H9 (cell line): ENCODE measurements at regions not wholly inside any gene's neighbourhood (a gene's known extent, or its start where the extent isn't known, plus 50 kb on each side); places are given as distances from the start of the nearest gene placed in this dataset.

Experiments
- DNase-seq: peaks from one replicate; pipeline ENCODE4 v3.0.0-alpha.2; 2017
- H2AFZ ChIP-seq: one replicate; pipeline ENCODE4 v1.6.1; 2013; ENCODE audit warnings: mild to moderate bottlenecking, low read length, control low read depth, moderate library complexity
- H2AK5ac ChIP-seq: 2 replicates; pipeline ENCODE4 v1.6.1; 2013; ENCODE audit warnings: low read length, control low read depth, mixed read lengths; ENCODE audit not compliant: insufficient read length
- H2BK120ac ChIP-seq: one replicate; pipeline ENCODE4 v1.6.1; 2013; ENCODE audit warnings: low read depth, mild to moderate bottlenecking, low read length, control low read depth, inconsistent platforms; ENCODE audit not compliant: poor library complexity, severe bottlenecking
- H2BK12ac ChIP-seq: 2 replicates; pipeline ENCODE4 v1.6.1; 2013; ENCODE audit warnings: low read length, control low read depth, mixed read lengths, low read depth; ENCODE audit not compliant: insufficient read length
- H2BK15ac ChIP-seq: 2 replicates; pipeline ENCODE4 v1.6.1; 2013; ENCODE audit warnings: low read depth, low read length, control low read depth
- H2BK20ac ChIP-seq: one replicate; pipeline ENCODE4 v1.6.1; 2013; ENCODE audit warnings: low read depth, mild to moderate bottlenecking, low read length, control low read depth, inconsistent platforms; ENCODE audit not compliant: poor library complexity, severe bottlenecking
- H2BK5ac ChIP-seq: 2 replicates; pipeline ENCODE4 v1.6.1; 2013; ENCODE audit warnings: low read length, control low read depth, mixed read lengths; ENCODE audit not compliant: insufficient read length
- H3K14ac ChIP-seq: 2 replicates; pipeline ENCODE4 v1.6.1; 2013; ENCODE audit warnings: low read length, control low read depth; ENCODE audit not compliant: insufficient read depth
- H3K18ac ChIP-seq: 2 replicates; pipeline ENCODE4 v1.6.1; 2013; ENCODE audit warnings: low read depth, mild to moderate bottlenecking, mixed read lengths, low read length, control low read depth; ENCODE audit not compliant: insufficient read length
- H3K23ac ChIP-seq: 2 replicates; pipeline ENCODE4 v1.6.1; 2013; ENCODE audit warnings: low read length, control low read depth, mixed read lengths, low read depth; ENCODE audit not compliant: insufficient read length
- H3K23me2 ChIP-seq: 2 replicates; pipeline ENCODE4 v1.6.1; 2013; ENCODE audit warnings: low read depth, mild to moderate bottlenecking, mixed read lengths, low read length, control low read depth; ENCODE audit not compliant: insufficient read length, poor library complexity, severe bottlenecking
- H3K27ac ChIP-seq: 2 replicates; pipeline ENCODE4 v1.5.1; 2013; ENCODE audit warnings: low read length, control low read depth, mixed read lengths, low read depth; ENCODE audit not compliant: insufficient read length
- H3K27me3 ChIP-seq: 2 replicates; pipeline ENCODE4 v1.6.1; 2013; ENCODE audit warnings: low read length, control low read depth, inconsistent platforms; ENCODE audit not compliant: insufficient read depth
- H3K4ac ChIP-seq: 2 replicates; pipeline ENCODE4 v1.6.1; 2013; ENCODE audit warnings: low read depth, mild to moderate bottlenecking, control low read depth, inconsistent platforms, low read length, moderate library complexity
- H3K4me1 ChIP-seq: 2 replicates; pipeline ENCODE4 v1.6.1; 2013; ENCODE audit warnings: low read length, control low read depth, inconsistent platforms; ENCODE audit not compliant: insufficient read depth
- H3K4me2 ChIP-seq: 2 replicates; pipeline ENCODE4 v1.6.1; 2013; ENCODE audit warnings: low read length, control low read depth, mixed read lengths; ENCODE audit not compliant: insufficient read length, insufficient read depth
- H3K56ac ChIP-seq: 2 replicates; pipeline ENCODE4 v1.6.1; 2013; ENCODE audit warnings: low read depth, mild to moderate bottlenecking, mixed read lengths, low read length, control low read depth; ENCODE audit not compliant: insufficient read length
- H3K79me1 ChIP-seq: 2 replicates; pipeline ENCODE4 v1.6.1; 2013; ENCODE audit warnings: low read depth, mild to moderate bottlenecking, moderate library complexity, low read length, control low read depth, inconsistent platforms; ENCODE audit not compliant: insufficient read depth, poor library complexity, severe bottlenecking
- H3K79me2 ChIP-seq: 2 replicates; pipeline ENCODE4 v1.6.1; 2013; ENCODE audit warnings: low read length, control low read depth, inconsistent platforms; ENCODE audit not compliant: insufficient read depth
- H3K9ac ChIP-seq: 2 replicates; pipeline ENCODE4 v1.6.1; 2013; ENCODE audit warnings: low read length, control low read depth, mixed read lengths; ENCODE audit not compliant: insufficient read length; ENCODE audit errors: extremely low read depth
- H3K9me3 ChIP-seq: one replicate; pipeline ENCODE4 v1.6.1; 2013; ENCODE audit warnings: low read depth, low read length, inconsistent platforms; ENCODE audit not compliant: control insufficient read depth
- H3T11ph ChIP-seq: one replicate; pipeline ENCODE4 v1.6.1; 2013; ENCODE audit warnings: mild to moderate bottlenecking, low read length, control low read depth, inconsistent platforms
- H4K20me1 ChIP-seq: one replicate; pipeline ENCODE4 v1.6.1; 2013; ENCODE audit not compliant: control insufficient read depth, insufficient read length, insufficient read depth
- H4K5ac ChIP-seq: 2 replicates; pipeline ENCODE4 v1.6.1; 2013; ENCODE audit warnings: low read depth, mild to moderate bottlenecking, mixed read lengths, low read length, control low read depth; ENCODE audit not compliant: insufficient read length
- H4K8ac ChIP-seq: replicated peaks from 2 replicates; pipeline ENCODE4 v1.6.1; 2013; ENCODE audit warnings: low read length, control low read depth, mixed read lengths, low read depth; ENCODE audit not compliant: insufficient read length
- H4K91ac ChIP-seq: 2 replicates; pipeline ENCODE4 v1.6.1; 2013; ENCODE audit warnings: low read depth, mild to moderate bottlenecking, moderate library complexity, mixed read lengths, low read length, control low read depth; ENCODE audit not compliant: insufficient read length
- H3K27ac Mint-ChIP-seq, 3 experiments: 2 replicates in 2 of 3; 3 replicates in 1 of 3; pipeline ENCODE4 v1.8.0; 2020 to 2021; ENCODE audit warnings: mixed read lengths in 3 of 3, mild to moderate bottlenecking in 1 of 3, moderate library complexity in 1 of 3
- H3K27me3 Mint-ChIP-seq: 2 replicates; pipeline ENCODE4 v1.8.0; 2021; ENCODE audit warnings: low read depth, mild to moderate bottlenecking, moderate library complexity, mixed read lengths
- H3K36me3 Mint-ChIP-seq, 3 experiments: 2 replicates in 2 of 3; 3 replicates in 1 of 3; pipeline ENCODE4 v1.8.0; 2020 to 2021; ENCODE audit warnings: low read depth in 3 of 3, mixed read lengths in 3 of 3; ENCODE audit not compliant: insufficient read depth in 1 of 3
- H3K4me1 Mint-ChIP-seq, 2 experiments: 2 replicates each; pipeline ENCODE4 v1.8.0; 2020; ENCODE audit warnings: mixed read lengths in 2 of 2
- H3K4me3 Mint-ChIP-seq, 2 experiments: 2 replicates in 1 of 2; 3 replicates in 1 of 2; pipeline ENCODE4 v1.8.0; 2020 to 2021; ENCODE audit warnings: mild to moderate bottlenecking in 2 of 2, mixed read lengths in 2 of 2, moderate library complexity in 1 of 2
- H3K9me3 Mint-ChIP-seq, 2 experiments: 2 replicates in 1 of 2; 3 replicates in 1 of 2; pipeline ENCODE4 v1.8.0; 2020; ENCODE audit warnings: mild to moderate bottlenecking in 2 of 2, mixed read lengths in 2 of 2, moderate library complexity in 1 of 2
- CTCF ChIP-seq: fragments of 200-600 bp; sonication (generic); conservative IDR thresholded peaks from 3 replicates; pipeline ENCODE4 v1.8.0; 2021; ENCODE audit warnings: antibody characterized with exemption, mild to moderate bottlenecking
- WGBS: extraction: QIAGEN DNeasy Blood & Tissue Kit; methylation state at CpG from one replicate; pipeline ENCODE4 v1.1.7; 2013; ENCODE audit warnings: missing lambda C conversion rate, low lambda C conversion rate, mixed read lengths; ENCODE audit not compliant: insufficient read length; ENCODE audit errors: extremely low coverage; 5-methylcytosine and 5-hydroxymethylcytosine counted together

- no peak for DNase-seq
- H3K23me2 ChIP-seq = no peaks in the 10 kb centered on the region
- no peak overlapping the region for H4K8ac ChIP-seq
- TF ChIP-seq CTCF = no peak
- no peak overlapping the region for H3K18ac ChIP-seq
- H2BK12ac ChIP-seq = no peak overlapping the region
- Mint-ChIP-seq H3K9me3 (no peaks in the 10 kb centered on the region), H3K36me3 (no peaks in the 10 kb centered on the region), H3K4me3 (no peak overlapping the region), H3K27ac (no peak overlapping the region), H3K4me1 (no peaks in the 10 kb centered on the region), H3K27me3 (no peaks in the 10 kb centered on the region)
- H2BK20ac ChIP-seq = no peak overlapping the region
- no peaks in the 10 kb centered on the region for H3K4me1 ChIP-seq
- H3K4me2 ChIP-seq = no peak overlapping the region
- no peak overlapping the region for H3K4ac ChIP-seq
- no peaks in the 10 kb centered on the region for H3K79me2 ChIP-seq
- no peak overlapping the region for H3K27ac ChIP-seq
- no peak overlapping the region for H3K14ac ChIP-seq
- H3T11ph ChIP-seq = no peak overlapping the region
- no peak overlapping the region for H3K23ac ChIP-seq
- no peak overlapping the region for H4K5ac ChIP-seq
- H3K27me3 ChIP-seq = no peaks in the 10 kb centered on the region
- no peak overlapping the region for H3K9ac ChIP-seq
- no CpG with 5 or more reads among the region's 4 CpGs for WGBS
- H4K91ac ChIP-seq = no peak overlapping the region
- no peaks in the 10 kb centered on the region for H3K79me1 ChIP-seq
- H4K20me1 ChIP-seq = no peaks in the 10 kb centered on the region
- no peak overlapping the region for H2AFZ ChIP-seq
- no peak overlapping the region for H2BK5ac ChIP-seq
- H2BK15ac ChIP-seq = no peak overlapping the region
- H3K56ac ChIP-seq = no peak overlapping the region
- H2AK5ac ChIP-seq = no peak overlapping the region
- no peak overlapping the region for H2BK120ac ChIP-seq
- H3K9me3 ChIP-seq = no peaks in the 10 kb centered on the region
These were observed 172.6 kb downstream of the TMTC3 start for GRCh38 chr12:88314706-88315105.
